ENCODE measurements at regions not wholly inside any gene's neighbourhood (a gene's known extent, or its start where the extent isn't known, plus 50 kb on each side); places are given as distances from the start of the nearest gene placed in this dataset.
A peak's percentile ranks its signal among the peaks of the same experiment; 100 is the strongest.

DNA sequence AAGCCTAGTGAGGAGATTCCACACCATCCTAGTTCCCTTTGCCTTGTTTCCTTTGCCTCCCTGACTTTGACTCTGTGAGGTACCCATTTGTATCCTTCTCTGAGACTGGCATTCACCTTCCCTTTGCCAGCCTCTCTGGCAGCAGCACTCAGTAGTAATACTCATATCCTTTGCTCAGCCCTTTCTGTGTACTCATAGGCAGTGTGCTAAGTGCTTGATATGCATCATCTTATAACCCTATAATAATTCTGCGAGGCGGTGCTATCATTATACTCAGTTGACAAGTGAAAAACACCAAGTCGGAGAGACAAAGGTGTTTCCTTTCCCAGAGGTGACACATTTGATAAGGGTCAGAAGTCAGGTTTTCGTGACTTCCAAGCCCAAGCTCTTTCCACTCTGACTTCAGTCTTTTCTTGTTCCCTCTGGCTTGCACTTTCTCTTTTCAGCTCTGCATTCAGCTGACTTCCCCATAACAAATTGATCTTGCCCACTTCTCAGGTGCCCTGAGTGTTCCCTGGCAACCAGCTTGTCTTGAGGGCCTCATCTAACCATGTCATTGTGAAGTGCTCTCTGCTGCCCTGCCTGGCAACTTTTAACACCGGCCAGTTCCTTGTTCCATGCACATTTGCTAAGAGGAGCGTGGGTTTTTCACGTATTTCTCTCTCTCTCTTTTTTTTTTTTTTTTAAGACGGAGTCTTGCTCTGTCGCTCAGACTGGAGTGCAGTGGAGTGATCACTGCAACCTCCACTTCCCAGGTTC lies 94.5 kb upstream of the UPP2 start:
- no peak for DNase-seq (ENCODE audit: low read depth)

DNA sequence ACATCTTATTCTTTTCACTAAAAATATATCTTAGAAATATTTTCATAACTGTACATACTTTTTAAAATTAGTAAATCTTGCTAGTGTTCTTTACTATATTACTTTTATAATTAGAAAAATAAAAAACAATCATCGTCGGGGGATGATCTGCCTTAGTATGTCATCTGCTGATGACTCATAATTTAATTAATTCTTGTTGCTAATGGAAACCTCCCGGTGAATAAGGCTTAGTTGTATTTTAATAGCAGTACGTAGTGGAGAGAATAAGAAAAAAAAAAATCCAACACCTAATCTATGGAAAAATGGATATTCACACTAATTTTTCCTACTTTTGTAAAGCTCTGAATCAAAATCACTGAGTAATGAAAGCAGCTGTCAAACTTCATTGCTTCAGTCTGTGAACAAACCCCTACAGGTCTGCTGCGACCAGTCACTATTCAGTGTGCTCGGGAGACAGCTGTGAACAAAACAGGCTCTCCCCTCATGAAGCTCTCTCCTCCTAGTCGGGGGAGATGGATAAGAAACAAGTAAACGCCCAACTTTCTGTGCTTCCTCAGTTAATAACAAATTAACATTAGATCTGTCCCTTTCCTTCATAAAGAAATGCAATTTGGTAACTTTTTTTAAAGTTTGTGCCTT lies 97.4 kb upstream of the UPP2 start:
- DNase-seq (ENCODE audit: low read depth) = peak; percentile 7

DNA sequence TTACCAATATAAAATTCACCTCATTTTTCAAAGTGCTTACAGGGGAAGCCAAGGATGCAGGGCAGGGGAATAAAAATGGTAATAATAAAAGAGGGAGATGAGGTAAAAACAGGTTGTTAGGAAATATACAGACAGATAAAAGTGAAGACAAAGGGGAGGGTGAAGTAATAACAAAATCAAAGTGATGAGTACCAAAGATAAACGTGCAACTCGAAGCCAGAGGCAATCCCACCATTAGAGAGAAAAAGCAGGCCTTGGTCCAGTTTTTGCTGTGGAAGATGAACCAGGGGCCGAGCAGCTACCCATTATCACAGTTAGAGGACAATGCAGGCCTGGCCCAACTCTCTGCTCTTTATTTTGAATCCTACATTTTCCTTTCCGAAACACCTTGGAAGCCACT lies 99.6 kb upstream of the UPP2 start:
- no peak for DNase-seq (ENCODE audit: low read depth)

DNA sequence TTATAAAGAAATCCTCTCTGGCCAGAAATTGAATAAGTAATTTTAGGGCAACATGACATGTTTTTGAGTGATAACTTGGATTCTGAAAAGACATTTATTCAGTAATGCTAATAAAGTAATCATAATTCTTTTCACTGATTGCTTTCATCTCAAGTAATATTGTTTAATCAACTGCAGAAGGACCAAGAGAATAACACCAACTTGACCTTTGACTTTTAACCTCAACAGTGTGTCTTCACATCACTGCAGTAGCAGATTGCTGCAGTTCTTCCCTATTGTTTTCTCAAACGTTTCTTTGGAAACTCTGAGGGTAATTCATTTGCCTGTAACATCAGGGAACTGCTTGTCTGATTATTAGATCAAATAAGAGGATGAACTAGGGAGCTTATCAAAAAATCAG lies 104.9 kb upstream of the UPP2 start:
- no peak for DNase-seq (ENCODE audit: low read depth)

- no peak for DNase-seq (ENCODE audit: low read depth)
Measured at GRCh38 chr2:157995117-157995516, 106.6 kb upstream of the UPP2 start.

GRCh38 chr2:157991932-157992331 lies 109.7 kb upstream of the UPP2 start:
- no peak for DNase-seq (ENCODE audit: low read depth)

GRCh38 chr2:157990173-157990572 lies 111.5 kb upstream of the UPP2 start:
- no peak for DNase-seq (ENCODE audit: low read depth)

DNA sequence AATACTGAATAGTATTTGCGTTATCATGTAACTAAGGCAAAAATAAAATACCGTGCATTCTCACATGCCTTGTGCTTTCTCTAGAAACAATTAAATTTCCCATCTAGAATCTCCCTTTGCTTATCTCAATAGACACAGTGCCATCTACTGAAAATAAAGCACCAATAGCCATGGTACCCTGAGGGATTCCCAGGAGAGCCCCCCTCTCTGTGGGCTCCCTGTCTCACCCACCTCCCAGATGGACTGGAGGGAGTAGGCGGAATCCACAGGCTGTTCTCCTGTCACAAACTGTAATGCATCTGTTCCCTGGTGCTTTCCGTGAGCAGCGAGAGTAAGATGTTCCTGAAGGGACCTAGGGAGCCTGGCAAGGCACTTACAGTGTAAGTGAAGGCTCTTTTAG lies 112.4 kb upstream of the UPP2 start:
- no peak for DNase-seq (ENCODE audit: low read depth)

GRCh38 chr2:157986761-157987160 lies 110.6 kb upstream of the ACVR1 start:
- DNase-seq (ENCODE audit: low read depth) = no peak

DNA sequence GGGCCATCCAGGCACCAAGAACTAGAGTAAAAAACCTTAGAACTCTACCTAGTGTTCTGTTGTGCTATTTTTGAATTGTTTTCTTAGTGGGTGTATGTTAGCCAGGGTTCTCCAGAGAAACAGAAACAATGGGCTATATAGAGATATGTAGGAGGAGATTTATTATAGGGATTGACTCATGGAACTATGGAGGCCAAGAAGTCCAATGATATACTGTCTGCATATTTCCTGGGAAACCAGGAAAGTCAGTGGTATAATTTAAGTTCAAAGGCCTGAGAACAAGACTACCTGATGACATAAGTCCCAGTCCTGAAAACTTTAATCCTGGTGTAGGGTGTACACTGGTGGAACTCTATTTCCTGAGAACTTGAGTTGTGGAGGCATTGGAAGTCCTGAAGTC lies 108.7 kb upstream of the ACVR1 start:
- no peak for DNase-seq (ENCODE audit: low read depth)

DNA sequence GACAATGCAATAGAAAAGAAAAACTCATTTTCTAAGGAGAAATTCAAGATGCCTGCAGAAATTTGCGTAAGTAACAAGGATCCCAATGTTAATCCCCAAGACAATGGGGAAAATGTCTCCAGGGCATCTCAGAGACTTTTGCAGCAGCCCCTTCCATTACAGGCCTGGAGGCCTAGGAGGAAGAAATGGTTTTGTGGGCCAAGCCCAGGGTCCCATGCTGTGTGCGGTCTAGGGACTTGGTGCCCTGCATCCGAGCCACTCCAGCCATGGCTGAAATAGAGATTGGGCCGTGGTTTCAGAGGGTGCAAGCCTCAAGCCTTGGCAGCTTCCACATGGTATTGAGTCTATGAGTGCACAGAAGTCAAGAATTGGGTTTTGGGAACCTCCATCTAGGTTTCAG lies 103.9 kb upstream of the ACVR1 start:
- no peak for DNase-seq (ENCODE audit: low read depth)

DNA sequence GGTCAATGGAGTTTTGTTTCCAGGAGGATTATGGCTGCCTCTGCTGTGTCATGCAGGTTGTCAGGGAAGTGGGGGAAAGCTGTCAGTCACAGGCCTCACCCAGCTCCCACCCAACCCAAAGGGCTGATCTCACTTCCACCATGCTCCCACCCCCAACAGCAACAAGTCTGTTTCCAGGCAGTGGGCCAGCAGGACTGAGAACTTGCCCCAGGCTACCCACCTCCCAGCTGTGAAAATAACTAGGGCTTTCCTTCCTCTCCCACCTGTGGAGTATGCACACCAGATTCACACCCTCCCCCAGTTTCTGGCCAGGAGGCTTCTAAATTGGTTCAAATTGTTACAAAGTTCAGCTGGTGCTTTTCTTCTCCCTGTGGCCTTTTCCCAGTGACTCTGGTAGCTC lies 95.6 kb upstream of the ACVR1 start:
- DNase-seq (ENCODE audit: low read depth) = no peak

GRCh38 chr2:157967856-157968255 lies 91.7 kb upstream of the ACVR1 start:
- no peak for DNase-seq (ENCODE audit: low read depth)

GRCh38 chr2:157959249-157959648 lies 83.1 kb upstream of the ACVR1 start:
- no peak for DNase-seq (ENCODE audit: low read depth)

- DNase-seq (ENCODE audit: low read depth) = no peak
Measured at GRCh38 chr2:157957596-157957995, 81.5 kb upstream of the ACVR1 start.

- DNase-seq (ENCODE audit: low read depth) = no peak
Measured at GRCh38 chr2:157952558-157952957, 76.4 kb upstream of the ACVR1 start.

DNA sequence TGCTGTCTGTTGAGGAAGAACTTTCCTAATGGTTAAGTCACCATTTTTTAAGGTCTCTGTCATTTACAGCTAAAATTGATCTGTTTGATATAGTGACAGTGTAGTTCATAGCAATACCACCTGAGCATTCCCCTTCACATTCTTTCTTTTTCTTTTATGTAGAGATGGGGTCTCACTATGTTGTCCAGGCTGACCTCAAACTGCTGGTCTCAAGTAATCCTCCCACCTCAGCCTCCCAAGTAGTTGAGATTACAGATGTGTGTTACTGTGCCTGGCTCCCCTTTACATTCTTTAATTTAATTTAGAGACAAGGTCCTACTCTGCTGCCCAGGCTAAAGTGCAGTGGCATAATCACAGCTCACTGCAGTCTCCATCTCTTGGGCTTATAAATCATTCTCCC lies 72.7 kb upstream of the ACVR1 start:
- no peak for DNase-seq (ENCODE audit: low read depth)

- no peak for DNase-seq (ENCODE audit: low read depth)
Measured at GRCh38 chr2:157946919-157947557, 70.9 kb upstream of the ACVR1 start.

GRCh38 chr2:157940024-157940423 lies 63.9 kb upstream of the ACVR1 start:
- DNase-seq (ENCODE audit: low read depth) = no peak

DNA sequence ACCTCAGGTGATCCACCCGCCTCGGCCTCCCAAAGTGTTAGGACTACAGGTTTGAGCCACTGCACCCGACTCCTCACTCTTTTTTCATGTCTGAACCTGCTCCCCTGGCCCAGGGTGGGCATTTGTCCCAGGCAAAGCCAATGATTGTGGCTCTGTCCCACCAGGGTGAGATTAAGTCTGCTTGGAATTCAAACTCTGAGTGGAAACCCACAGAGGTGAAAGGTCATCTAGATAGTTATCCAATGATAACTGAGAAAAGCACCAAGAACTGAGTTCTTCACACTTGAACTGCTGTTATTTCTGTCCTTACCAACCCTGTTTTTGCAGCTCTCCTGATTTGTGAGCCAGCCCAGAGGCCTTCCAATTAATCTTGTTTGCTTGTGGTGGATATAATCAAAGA lies 62.4 kb upstream of the ACVR1 start:
- DNase-seq (ENCODE audit: low read depth) = peak; percentile 1

DNA sequence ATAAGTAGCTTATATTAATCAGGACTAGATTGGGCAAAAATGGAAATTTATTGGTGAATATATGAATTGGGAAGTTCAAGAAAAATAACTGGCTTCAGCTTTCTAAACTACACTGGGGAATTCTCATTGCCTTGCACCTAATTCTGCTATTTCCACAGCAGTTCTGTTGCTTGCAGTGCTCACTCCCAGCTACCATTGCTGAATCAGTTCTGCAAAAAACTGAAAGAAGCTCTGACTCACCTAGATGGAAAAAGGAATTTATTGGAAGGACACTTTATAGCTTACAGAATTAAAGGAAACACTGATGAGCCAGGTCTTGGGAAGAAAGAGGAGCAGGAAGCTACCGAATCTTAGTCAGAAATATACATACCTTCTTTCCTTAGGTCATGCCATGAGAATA lies 60.3 kb upstream of the ACVR1 start:
- DNase-seq (ENCODE audit: low read depth) = peak; percentile 3

GRCh38 chr2:157935378-157935906 lies 59.3 kb upstream of the ACVR1 start:
- no peak for DNase-seq (ENCODE audit: low read depth)

- DNase-seq (ENCODE audit: low read depth) = no peak
Measured at GRCh38 chr2:157934684-157935377, 58.7 kb upstream of the ACVR1 start.

Measured in iris pigment epithelial cell (primary cell).